ENCODE measurements at regions not wholly inside any gene's neighbourhood (a gene's known extent, or its start where the extent isn't known, plus 50 kb on each side); places are given as distances from the start of the nearest gene placed in this dataset.

GRCh38 chr1:69197816-69198215 lies 369.9 kb upstream of the LRRC7 start:
- TF ChIP-seq EZH2 (IDR thresholded peaks at IDR 0.05; ENCODE audit: insufficient read depth, poor library complexity, severe bottlenecking): no peak
- TF ChIP-seq EZH2phosphoT487 (IDR thresholded peaks at IDR 0.05; ENCODE audit: insufficient read depth, low read depth): no peak

Data from GM23248 (cell line).